GM21360 (cell line): ENCODE measurements at regions not wholly inside any gene's neighbourhood (a gene's known extent, or its start where the extent isn't known, plus 50 kb on each side); places are given as distances from the start of the nearest gene placed in this dataset.

ENCODE experiments used
- ATAC-seq: cut with Tn5 transposase; IDR thresholded peaks from one replicate; pipeline ENCODE4 v1.9.1; 2021; ENCODE audit warnings: mild to moderate bottlenecking, moderate library complexity; ENCODE audit not compliant: unreplicated experiment

GRCh38 chrX:39911278-39911897 lies 186.4 kb downstream of the BCOR start:
- ATAC-seq: no peak

GRCh38 chrX:39912126-39912525 lies 185.6 kb downstream of the BCOR start:
- no peak for ATAC-seq

- ATAC-seq: no peak
Measured at GRCh38 chrX:39915081-39915480, 182.7 kb downstream of the BCOR start.

GRCh38 chrX:39915596-39915995 lies 182.2 kb downstream of the BCOR start:
- no peak for ATAC-seq

GRCh38 chrX:39921838-39922237 lies 175.9 kb downstream of the BCOR start:
- ATAC-seq: no peak

- ATAC-seq: no peak
Measured at GRCh38 chrX:39922488-39922887, 175.3 kb downstream of the BCOR start.

- no peak for ATAC-seq
Measured at GRCh38 chrX:39922926-39923325, 174.8 kb downstream of the BCOR start.

- ATAC-seq: no peak
Measured at GRCh38 chrX:39927380-39927779, 170.4 kb downstream of the BCOR start.

- ATAC-seq: no peak
Measured at GRCh38 chrX:39928704-39929378, 168.9 kb downstream of the BCOR start.

- ATAC-seq: no peak
Measured at GRCh38 chrX:39929379-39930025, 168.3 kb downstream of the BCOR start.

- ATAC-seq: no peak
Measured at GRCh38 chrX:39930786-39931528, 166.8 kb downstream of the BCOR start.

- no peak for ATAC-seq
Measured at GRCh38 chrX:39931529-39932282, 166.1 kb downstream of the BCOR start.

- no peak for ATAC-seq
Measured at GRCh38 chrX:39935411-39936064, 162.2 kb downstream of the BCOR start.

GRCh38 chrX:39936886-39937770 lies 160.6 kb downstream of the BCOR start:
- ATAC-seq: no peak

- no peak for ATAC-seq
Measured at GRCh38 chrX:39938466-39938865, 159.3 kb downstream of the BCOR start.

- ATAC-seq: no peak
Measured at GRCh38 chrX:39939678-39940077, 158.1 kb downstream of the BCOR start.

- ATAC-seq: no peak
Measured at GRCh38 chrX:39941332-39941920, 156.3 kb downstream of the BCOR start.

- no peak for ATAC-seq
Measured at GRCh38 chrX:39944416-39944815, 153.3 kb downstream of the BCOR start.

- ATAC-seq: no peak
Measured at GRCh38 chrX:39945709-39946108, 152.0 kb downstream of the BCOR start.
